T-helper 2 cell treated with Interferon-gamma antibody and Interleukin-4, amounts not matched to agents 5 μg/mL and 100 μg/mL, for 36 hours (primary cell): ENCODE measurements at regions not wholly inside any gene's neighbourhood (a gene's known extent, or its start where the extent isn't known, plus 50 kb on each side); places are given as distances from the start of the nearest gene placed in this dataset.

ENCODE experiments used
- DNase-seq: peaks from one replicate; pipeline ENCODE4 v3.0.0; 2021; ENCODE audit warnings: low spot score
- H3K27ac Mint-ChIP-seq: one replicate; pipeline ENCODE4 v1.8.0; 2021; ENCODE audit warnings: mild to moderate bottlenecking, mixed read lengths
- H3K27me3 Mint-ChIP-seq: one replicate; pipeline ENCODE4 v1.8.0; 2021; ENCODE audit warnings: low read depth, mixed read lengths
- H3K36me3 Mint-ChIP-seq: one replicate; pipeline ENCODE4 v1.8.0; 2021; ENCODE audit warnings: low read depth, mixed read lengths
- H3K4me1 Mint-ChIP-seq: one replicate; pipeline ENCODE4 v1.8.0; 2021; ENCODE audit warnings: low read depth, mixed read lengths
- H3K4me3 Mint-ChIP-seq: one replicate; pipeline ENCODE4 v1.8.0; 2022; ENCODE audit warnings: mild to moderate bottlenecking, moderate library complexity, mixed read lengths
- H3K9me3 Mint-ChIP-seq: one replicate; pipeline ENCODE4 v1.8.0; 2021; ENCODE audit warnings: mixed read lengths

DNA sequence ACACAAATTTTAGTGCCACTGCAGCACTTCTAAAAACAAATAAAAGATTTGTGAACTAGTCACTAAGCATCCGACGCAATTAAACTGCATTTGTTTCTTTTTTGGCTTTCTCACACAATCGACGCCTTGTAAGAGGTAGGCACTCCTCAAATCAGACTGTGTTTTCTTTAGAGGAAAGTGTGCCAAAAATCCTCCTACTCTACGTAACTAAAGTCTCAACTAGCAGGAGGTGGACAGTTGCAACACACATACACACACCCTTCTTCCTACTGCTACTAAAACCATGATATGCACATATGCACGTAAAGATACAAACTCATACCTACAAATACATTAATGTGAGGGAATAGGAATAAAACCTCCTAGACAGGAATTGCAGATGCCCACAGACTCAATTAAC lies 844.7 kb upstream of the SOX9 start:
- Mint-ChIP-seq H3K4me1 (no peaks in the 10 kb centered on the region), H3K27me3 (no peaks in the 10 kb centered on the region), H3K27ac (no peak overlapping the region), H3K4me3 (no peak overlapping the region), H3K36me3 (no peaks in the 10 kb centered on the region), H3K9me3 (peaks cover 35% of the 10 kb centered on the region)
- no peak for DNase-seq

DNA sequence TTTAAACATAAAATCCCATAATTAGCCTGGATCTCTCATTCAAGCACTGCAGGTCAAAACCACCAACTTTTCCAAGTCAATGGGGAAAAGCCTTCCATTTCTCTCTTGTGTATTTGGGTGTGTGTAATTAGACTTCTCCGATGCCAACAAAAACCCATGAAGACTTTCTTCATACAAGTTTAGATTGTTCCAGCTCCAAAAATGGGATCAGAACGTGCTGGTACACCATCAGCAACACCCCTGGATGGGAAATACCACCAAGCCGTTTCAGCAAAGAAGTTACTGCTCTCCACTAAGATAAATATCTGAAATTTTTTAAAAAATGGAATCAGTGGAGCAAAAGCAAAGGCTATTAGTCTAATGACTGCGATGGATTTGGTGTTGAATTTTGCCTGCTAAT lies 837.3 kb upstream of the SOX9 start:
- Mint-ChIP-seq H3K4me1 (no peaks in the 10 kb centered on the region), H3K27me3 (no peaks in the 10 kb centered on the region), H3K9me3 (peaks cover 21% of the 10 kb centered on the region), H3K27ac (no peak overlapping the region), H3K4me3 (no peak overlapping the region), H3K36me3 (no peaks in the 10 kb centered on the region)
- DNase-seq, result no peak

GRCh38 chr17:71284032-71284755 lies 836.6 kb upstream of the SOX9 start:
- no peaks in the 10 kb centered on the region for H3K4me1 Mint-ChIP-seq
- no peak overlapping the region for H3K27ac Mint-ChIP-seq
- no peaks in the 10 kb centered on the region for H3K36me3 Mint-ChIP-seq
- no peak overlapping the region for H3K4me3 Mint-ChIP-seq
- H3K27me3 Mint-ChIP-seq, result no peaks in the 10 kb centered on the region
- no peak for DNase-seq
- peaks cover 25% of the 10 kb centered on the region for H3K9me3 Mint-ChIP-seq

GRCh38 chr17:71286625-71287024 lies 834.2 kb upstream of the SOX9 start:
- no peak overlapping the region for H3K4me3 Mint-ChIP-seq
- no peak overlapping the region for H3K27ac Mint-ChIP-seq
- no peak for DNase-seq
- no peaks in the 10 kb centered on the region for H3K4me1 Mint-ChIP-seq
- no peaks in the 10 kb centered on the region for H3K36me3 Mint-ChIP-seq
- H3K9me3 Mint-ChIP-seq, result peaks cover 34% of the 10 kb centered on the region
- H3K27me3 Mint-ChIP-seq, result no peaks in the 10 kb centered on the region

DNA sequence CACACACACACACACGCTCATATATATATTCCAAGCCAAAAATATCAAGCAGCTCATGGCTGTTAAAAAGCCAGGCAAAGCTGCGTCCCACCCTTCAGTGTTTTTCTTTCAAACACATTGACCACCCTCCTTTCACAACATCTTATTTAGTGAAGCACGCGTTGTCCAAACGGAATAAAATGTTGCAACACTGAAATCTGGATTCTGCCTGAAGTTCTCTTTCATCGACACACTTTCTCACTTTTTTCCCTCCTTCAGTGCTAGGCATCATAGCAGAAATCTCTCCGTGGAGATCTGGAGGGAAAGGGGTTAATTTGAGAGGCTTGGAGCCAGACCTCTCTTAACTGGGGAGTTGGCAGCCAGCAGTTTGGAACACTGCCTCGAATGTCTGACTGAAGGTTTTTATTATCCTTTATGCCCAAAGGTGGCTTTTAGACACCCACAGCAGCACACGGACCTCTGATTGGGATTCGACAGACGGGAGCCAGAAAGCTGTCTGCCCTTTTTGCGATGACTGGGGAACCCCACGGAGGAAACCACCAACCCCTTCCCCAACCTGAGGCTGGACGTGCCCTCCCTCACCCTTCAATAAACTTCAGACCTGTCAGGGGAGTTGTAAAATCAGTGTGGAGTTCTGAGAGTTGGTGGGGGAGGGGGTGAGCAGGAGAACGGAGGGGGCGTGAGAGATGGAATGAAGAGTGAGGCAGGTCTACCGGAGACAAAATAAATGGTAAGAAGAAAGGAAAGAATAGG lies 833.6 kb upstream of the SOX9 start:
- Mint-ChIP-seq H3K4me3 (no peak overlapping the region), H3K27ac (no peak overlapping the region), H3K36me3 (no peaks in the 10 kb centered on the region), H3K4me1 (no peaks in the 10 kb centered on the region), H3K9me3 (peaks cover 34% of the 10 kb centered on the region), H3K27me3 (no peaks in the 10 kb centered on the region)
- DNase-seq, result no peak

- H3K4me1 Mint-ChIP-seq, result no peaks in the 10 kb centered on the region
- H3K4me3 Mint-ChIP-seq, result no peak overlapping the region
- no peaks in the 10 kb centered on the region for H3K36me3 Mint-ChIP-seq
- no peaks in the 10 kb centered on the region for H3K27me3 Mint-ChIP-seq
- DNase-seq, result no peak
- H3K27ac Mint-ChIP-seq, result no peak overlapping the region
- H3K9me3 Mint-ChIP-seq, result peaks cover 43% of the 10 kb centered on the region
Observed at GRCh38 chr17:71292006-71292405, 828.8 kb upstream of the SOX9 start.

GRCh38 chr17:71296005-71296404 lies 824.8 kb upstream of the SOX9 start:
- Mint-ChIP-seq H3K36me3 (no peaks in the 10 kb centered on the region), H3K4me1 (no peaks in the 10 kb centered on the region), H3K27ac (no peak overlapping the region), H3K27me3 (no peaks in the 10 kb centered on the region), H3K4me3 (no peak overlapping the region), H3K9me3 (peaks cover 26% of the 10 kb centered on the region)
- DNase-seq, result no peak

DNA sequence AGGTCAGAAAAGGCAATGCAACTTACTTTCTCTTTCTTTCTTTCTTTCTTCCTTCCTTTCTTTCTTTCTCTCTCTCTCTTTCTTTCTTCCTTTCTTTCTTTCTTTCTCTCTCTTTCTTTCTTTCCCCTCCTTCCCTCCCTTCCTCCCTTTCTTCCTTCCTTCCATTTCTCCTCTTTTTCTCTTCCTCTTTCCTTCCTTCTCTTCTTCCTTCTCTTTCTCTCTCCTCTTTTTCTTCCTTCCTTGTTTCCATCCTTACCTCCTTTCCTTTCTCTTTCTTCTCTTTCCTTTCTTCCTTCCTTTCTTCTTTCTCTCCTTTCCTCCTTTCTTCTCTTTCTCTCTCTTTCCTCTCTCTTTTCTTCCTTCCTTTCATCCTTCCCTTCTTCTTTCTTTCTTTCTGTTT lies 819.8 kb upstream of the SOX9 start:
- peaks cover 33% of the 10 kb centered on the region for H3K9me3 Mint-ChIP-seq
- no peak overlapping the region for H3K27ac Mint-ChIP-seq
- DNase-seq, result no peak
- H3K27me3 Mint-ChIP-seq, result no peaks in the 10 kb centered on the region
- no peaks in the 10 kb centered on the region for H3K36me3 Mint-ChIP-seq
- H3K4me1 Mint-ChIP-seq, result no peaks in the 10 kb centered on the region
- H3K4me3 Mint-ChIP-seq, result no peak overlapping the region

DNA sequence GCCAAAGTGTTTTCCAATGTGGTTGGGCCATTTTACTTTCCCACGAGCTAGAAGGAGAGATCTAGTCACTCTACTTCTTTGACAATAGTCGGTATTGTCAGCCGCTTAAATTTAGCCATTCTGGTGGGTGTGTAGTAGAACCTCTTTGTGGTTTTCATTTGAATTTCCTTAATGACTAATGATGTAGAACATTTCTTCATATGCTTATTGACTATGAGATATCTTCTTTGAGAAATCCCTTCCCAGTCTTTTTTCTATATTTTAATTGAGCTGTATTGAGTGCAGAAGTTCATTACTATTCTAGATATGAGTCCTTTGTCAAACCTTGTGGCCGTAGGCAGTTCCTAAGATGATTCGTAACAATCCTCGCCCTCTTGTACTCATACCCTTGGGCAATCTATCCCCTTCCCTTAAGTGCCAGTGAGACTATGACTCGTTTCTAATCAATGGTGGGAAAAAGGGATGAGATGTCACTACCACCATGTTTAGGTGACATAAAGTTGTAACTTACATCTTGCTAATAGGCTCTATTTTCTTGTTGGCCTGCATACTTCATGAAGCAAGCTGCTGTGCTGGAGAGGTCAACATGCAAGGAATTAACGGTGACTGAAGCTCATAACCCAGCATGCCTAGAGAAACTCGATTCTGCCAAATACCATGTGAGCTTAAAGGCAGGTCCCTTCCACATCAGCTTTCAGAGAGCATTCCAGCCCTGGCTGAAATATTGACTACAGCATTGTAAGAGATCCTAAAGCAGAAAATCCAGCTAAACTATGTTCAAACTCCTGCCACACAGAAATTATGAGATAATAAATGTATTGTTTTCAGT lies 817.9 kb upstream of the SOX9 start:
- Mint-ChIP-seq H3K9me3 (peaks cover 42% of the 10 kb centered on the region), H3K36me3 (no peaks in the 10 kb centered on the region), H3K4me3 (no peak overlapping the region), H3K4me1 (no peaks in the 10 kb centered on the region), H3K27me3 (no peaks in the 10 kb centered on the region), H3K27ac (no peak overlapping the region)
- no peak for DNase-seq

GRCh38 chr17:71304498-71305158 lies 816.2 kb upstream of the SOX9 start:
- no peaks in the 10 kb centered on the region for H3K4me1 Mint-ChIP-seq
- no peaks in the 10 kb centered on the region for H3K27me3 Mint-ChIP-seq
- DNase-seq, result no peak

DNA sequence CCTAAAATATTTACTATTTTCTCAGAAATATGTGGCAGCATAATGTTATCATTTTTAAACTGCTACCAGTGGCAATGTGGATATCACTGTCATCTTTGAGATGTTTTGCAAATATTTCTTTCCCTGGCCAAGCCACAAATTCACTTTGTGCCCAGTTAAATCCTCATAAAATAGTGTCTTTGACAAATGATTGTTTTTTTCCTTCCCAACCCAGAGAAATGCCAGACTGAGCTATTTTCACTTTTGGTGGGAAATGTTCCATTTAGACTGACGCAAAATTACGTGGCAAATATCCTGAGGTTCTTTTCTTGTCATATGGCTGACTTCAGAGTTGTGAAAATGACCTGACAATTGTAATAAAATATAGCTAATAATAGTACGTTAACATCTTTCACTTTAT lies 807.0 kb upstream of the SOX9 start:
- Mint-ChIP-seq H3K27me3 (no peaks in the 10 kb centered on the region), H3K4me1 (no peaks in the 10 kb centered on the region), H3K9me3 (peaks cover 36% of the 10 kb centered on the region), H3K36me3 (no peaks in the 10 kb centered on the region), H3K27ac (no peak overlapping the region), H3K4me3 (no peak overlapping the region)
- DNase-seq, result no peak

More at GRCh38 chr17:71304498-71305158, 816.2 kb upstream of the SOX9 start:
- H3K4me3 Mint-ChIP-seq, result no peak overlapping the region
- no peak overlapping the region for H3K27ac Mint-ChIP-seq
- H3K36me3 Mint-ChIP-seq, result no peaks in the 10 kb centered on the region
- H3K9me3 Mint-ChIP-seq, result peaks cover 51% of the 10 kb centered on the region

- DNase-seq, result no peak
- Mint-ChIP-seq H3K4me3 (no peak overlapping the region), H3K4me1 (no peaks in the 10 kb centered on the region), H3K9me3 (peaks cover 36% of the 10 kb centered on the region), H3K36me3 (no peaks in the 10 kb centered on the region), H3K27ac (no peak overlapping the region), H3K27me3 (no peaks in the 10 kb centered on the region)
Observed at GRCh38 chr17:71315568-71315967, 805.3 kb upstream of the SOX9 start.

DNA sequence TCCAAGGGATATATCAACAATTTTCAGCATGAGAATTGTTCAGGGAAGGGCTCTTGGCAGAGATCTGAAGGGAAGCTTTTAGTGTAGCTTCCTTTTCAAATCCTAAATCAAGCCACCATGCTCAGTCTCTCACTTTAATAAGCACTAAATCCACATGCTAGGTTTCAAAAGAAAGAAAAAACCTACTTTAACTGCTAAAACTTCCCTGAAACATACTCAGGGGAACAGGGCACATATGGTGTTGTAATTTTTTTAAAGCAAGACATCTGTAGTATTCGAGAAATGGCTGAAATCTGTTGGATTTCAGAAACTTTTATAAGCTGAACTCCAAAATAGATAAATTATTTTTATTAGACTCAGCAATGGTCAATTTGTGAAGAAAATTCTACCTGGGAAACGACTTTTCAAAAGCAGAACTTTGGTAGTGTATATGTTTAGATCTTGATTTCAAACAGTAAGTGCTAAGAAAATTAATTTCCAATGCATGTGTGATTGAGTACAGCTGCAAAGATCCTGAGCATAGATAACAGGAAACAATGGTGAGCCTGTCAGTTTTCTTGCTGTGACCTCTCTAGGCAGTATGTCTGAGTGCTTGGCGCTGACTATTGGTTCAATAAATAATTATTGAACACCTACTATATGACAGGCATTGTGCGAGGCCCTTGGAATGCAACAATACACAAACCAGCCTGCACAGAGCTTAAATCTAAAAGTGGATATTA lies 804.5 kb upstream of the SOX9 start:
- no peaks in the 10 kb centered on the region for H3K36me3 Mint-ChIP-seq
- no peak overlapping the region for H3K4me3 Mint-ChIP-seq
- H3K27me3 Mint-ChIP-seq, result no peaks in the 10 kb centered on the region
- H3K4me1 Mint-ChIP-seq, result no peaks in the 10 kb centered on the region
- H3K9me3 Mint-ChIP-seq, result peaks cover 39% of the 10 kb centered on the region
- H3K27ac Mint-ChIP-seq, result no peak overlapping the region
- no peak for DNase-seq
